Panc1 (cell line): ENCODE measurements at regions not wholly inside any gene's neighbourhood (a gene's known extent, or its start where the extent isn't known, plus 50 kb on each side); places are given as distances from the start of the nearest gene placed in this dataset.

ENCODE experiments used
- ATAC-seq: fragments of 200-7000 bp; cut with Tn5 transposase; 2 replicates; pipeline ENCODE4 v1.9.1; 2020; ENCODE audit warnings: mild to moderate bottlenecking, moderate library complexity
- BruUV-seq: library from RNA; stranded (reverse); fragments of 400-500 nt; replicated peaks from 2 replicates; lab custom pipeline; 2021; lab: Mats Ljungman, UMichigan
- CTCF ChIA-PET: fragments of 300-600 bp; sonication (Branson Sonifier 250); formaldehyde crosslinking; loops from one replicate; lab custom pipeline; 2022; ENCODE audit warnings: antibody characterized with exemption; lab: Charles Lee
- POLR2A ChIA-PET: fragments of 300-600 bp; sonication (Branson Sonifier 250); formaldehyde crosslinking; loops from one replicate; lab custom pipeline; 2022; ENCODE audit warnings: antibody characterized with exemption; lab: Charles Lee
- DNase-seq: peaks from one replicate; pipeline ENCODE4 v3.0.0-alpha.2; 2010; ENCODE audit warnings: low read depth, low spot score
- H3K27ac ChIP-seq: 2 replicates; pipeline ENCODE4 v1.5.1; 2011; ENCODE audit warnings: mild to moderate bottlenecking, low read length, inconsistent platforms
- H3K27me3 ChIP-seq: fragments of 200-500 bp; sonication (Bioruptor generic); 2 replicates; pipeline ENCODE4 v1.6.0; 2014; ENCODE audit warnings: low read length, inconsistent platforms; ENCODE audit not compliant: control insufficient read depth, insufficient read depth
- H3K36me3 ChIP-seq: fragments of 200-500 bp; sonication (Bioruptor generic); 2 replicates; pipeline ENCODE4 v1.5.1; 2014; ENCODE audit warnings: inconsistent platforms, mild to moderate bottlenecking, low read length, moderate library complexity; ENCODE audit not compliant: control insufficient read depth, insufficient read depth
- H3K4me1 ChIP-seq: 2 replicates; pipeline ENCODE4 v1.5.1; 2011; ENCODE audit warnings: inconsistent platforms, mild to moderate bottlenecking, low read length, moderate library complexity; ENCODE audit not compliant: control insufficient read depth, insufficient read depth
- H3K4me3 ChIP-seq, 2 experiments: 2 replicates each; pipeline ENCODE4 v1.5.1; 2011 to 2012; ENCODE audit warnings: low read depth in 2 of 2, low read length in 2 of 2, mild to moderate bottlenecking in 2 of 2, inconsistent platforms in 1 of 2, moderate library complexity in 1 of 2
- H3K9me3 ChIP-seq: fragments of 200-500 bp; sonication (Bioruptor generic); 2 replicates; pipeline ENCODE4 v1.5.1; 2014; ENCODE audit warnings: low read depth, mild to moderate bottlenecking, inconsistent platforms, low read length, moderate library complexity; ENCODE audit not compliant: control insufficient read depth, insufficient read depth
- CTCF ChIP-seq: fragments of 450-650 bp; IDR thresholded peaks from 2 replicates; pipeline ENCODE4 v1.5.1; 2017; ENCODE audit warnings: mild to moderate bottlenecking
- POLR2AphosphoS5 ChIP-seq: IDR thresholded peaks from 2 replicates; pipeline ENCODE4 v1.6.1; 2012; ENCODE audit warnings: mild to moderate bottlenecking, low read depth, low read length, moderate library complexity
- REST ChIP-seq, 2 experiments: IDR thresholded peaks; 2 replicates each; pipeline ENCODE4 v1.6.1; 2011 to 2012; ENCODE audit warnings: low read depth in 2 of 2, control low read depth in 1 of 2, low read length in 1 of 2, mild to moderate bottlenecking in 1 of 2, moderate library complexity in 1 of 2; ENCODE audit not compliant: insufficient read depth in 1 of 2
- SIN3A ChIP-seq: IDR thresholded peaks from 2 replicates; pipeline ENCODE4 v1.6.1; 2012; ENCODE audit warnings: low read depth, mild to moderate bottlenecking, low read length, moderate library complexity, borderline replicate concordance; ENCODE audit not compliant: insufficient read depth
- TCF7L2 ChIP-seq: IDR thresholded peaks from 2 replicates; pipeline ENCODE4 v1.6.1; 2011; ENCODE audit warnings: mild to moderate bottlenecking, low read depth, low read length, inconsistent platforms
- in situ Hi-C: cut with HindIII; loops from 2 replicates; pipeline ENCODE4 v1.10.0; 2016; ENCODE audit warnings: low sequenced_read_pairs, low pct_unique_long_range_greater_than_20kb
- intact Hi-C: fragments of 100-400 bp; cut with micrococcal nuclease; formaldehyde crosslinking; loops from one replicate; pipeline ENCODE4 v1.10.0; 2022; ENCODE audit not compliant: unreplicated experiment

- Histone ChIP-seq H3K27ac (no peak overlapping the region), H3K9me3 (0 out of 2 replicates have a peak, but pooled peaks cover 3% of the 10 kb centered on the region), H3K4me1 (no peaks in the 10 kb centered on the region), H3K4me3 (no peak overlapping the region), H3K27me3 (no peaks in the 10 kb centered on the region), H3K36me3 (no peaks in the 10 kb centered on the region)
- intact Hi-C loops (loop anchor here (5.0 kb wide), 1 partner anchor 477 kb away; no protein-coding TSS in a partner anchor), in situ Hi-C loops (no loop called here)
- CTCF ChIA-PET, result no interaction called here
- BruUV-seq, result no TSS peak
- no peak for DNase-seq
- TF ChIP-seq SIN3A (no peak), CTCF (no peak), TCF7L2 (no peak), POLR2AphosphoS5 (no peak)
- ATAC-seq, result no peak
- POLR2A ChIA-PET, result interaction anchor here (0.5 kb wide), 1 partner anchor 34 kb away, joined by 4 read pairs; no protein-coding TSS in a partner anchor
Measured at GRCh38 chr5:33184367-33184766, 256.4 kb upstream of the TARS1 start.

GRCh38 chr5:33188089-33188488 lies 252.7 kb upstream of the TARS1 start:
- no TSS peak for BruUV-seq
- in situ Hi-C loops, result no loop called here

More at GRCh38 chr5:33188089-33188488, 252.7 kb upstream of the TARS1 start:
- ChIA-PET CTCF (no interaction called here), POLR2A (no interaction called here)
- intact Hi-C loops, result no loop called here
- no peak overlapping the region for H3K4me3 ChIP-seq
- H3K36me3 ChIP-seq, result no peaks in the 10 kb centered on the region
- ATAC-seq (no peak), DNase-seq (no peak)
- no peaks in the 10 kb centered on the region for H3K4me1 ChIP-seq
- H3K27me3 ChIP-seq, result no peaks in the 10 kb centered on the region
- no peak overlapping the region for H3K27ac ChIP-seq
- TF ChIP-seq SIN3A, result no peak
- no peak for TF ChIP-seq REST (IDR thresholded peaks at IDR 0.05; ENCODE audit: insufficient read depth in 1 of 2, low read depth in 2 of 2, low read length in 1 of 2)
- TF ChIP-seq TCF7L2, result no peak
- no peak for TF ChIP-seq CTCF
- no peak for TF ChIP-seq POLR2AphosphoS5
- H3K9me3 ChIP-seq, result 0 out of 2 replicates have a peak, but pooled peaks cover 3% of the 10 kb centered on the region
